HG03159 (cell line): ENCODE measurements at regions not wholly inside any gene's neighbourhood (a gene's known extent, or its start where the extent isn't known, plus 50 kb on each side); places are given as distances from the start of the nearest gene placed in this dataset.

ENCODE experiments used
- ATAC-seq: cut with Tn5 transposase; IDR thresholded peaks from one replicate; pipeline ENCODE4 v1.9.1; 2021; ENCODE audit warnings: mild to moderate bottlenecking, moderate library complexity; ENCODE audit not compliant: unreplicated experiment

- no peak for ATAC-seq
These were observed 139.3 kb upstream of the PHACTR1 start for GRCh38 chr6:12577124-12577850.

- no peak for ATAC-seq
These were observed 138.5 kb upstream of the PHACTR1 start for GRCh38 chr6:12578097-12578496.

- ATAC-seq = no peak
These were observed 137.8 kb upstream of the PHACTR1 start for GRCh38 chr6:12578751-12579150.

GRCh38 chr6:12580290-12580689 lies 136.3 kb upstream of the PHACTR1 start:
- ATAC-seq = no peak

GRCh38 chr6:12582421-12583110 lies 134.0 kb upstream of the PHACTR1 start:
- ATAC-seq = no peak

- no peak for ATAC-seq
These were observed 131.7 kb upstream of the PHACTR1 start for GRCh38 chr6:12584631-12585405.

- ATAC-seq = no peak
These were observed 131.0 kb upstream of the PHACTR1 start for GRCh38 chr6:12585497-12585958.

- ATAC-seq = no peak
These were observed 129.7 kb upstream of the PHACTR1 start for GRCh38 chr6:12586721-12587480.

GRCh38 chr6:12590901-12591300 lies 125.7 kb upstream of the PHACTR1 start:
- ATAC-seq = no peak

- no peak for ATAC-seq
These were observed 123.9 kb upstream of the PHACTR1 start for GRCh38 chr6:12592634-12593033.

- no peak for ATAC-seq
These were observed 122.6 kb upstream of the PHACTR1 start for GRCh38 chr6:12593771-12594529.

GRCh38 chr6:12594530-12594893 lies 122.1 kb upstream of the PHACTR1 start:
- ATAC-seq = no peak

GRCh38 chr6:12595161-12595811 lies 121.3 kb upstream of the PHACTR1 start:
- peak; percentile 52 for ATAC-seq

GRCh38 chr6:12596731-12597130 lies 119.8 kb upstream of the PHACTR1 start:
- ATAC-seq = no peak

GRCh38 chr6:12598919-12599318 lies 117.6 kb upstream of the PHACTR1 start:
- no peak for ATAC-seq

- ATAC-seq = no peak
These were observed 114.7 kb upstream of the PHACTR1 start for GRCh38 chr6:12601881-12602280.

- ATAC-seq = no peak
These were observed 114.2 kb upstream of the PHACTR1 start for GRCh38 chr6:12602342-12602741.

- no peak for ATAC-seq
These were observed 113.5 kb upstream of the PHACTR1 start for GRCh38 chr6:12602951-12603672.

GRCh38 chr6:12603673-12604049 lies 112.9 kb upstream of the PHACTR1 start:
- ATAC-seq = no peak
